ENCODE measurements at regions not wholly inside any gene's neighbourhood (a gene's known extent, or its start where the extent isn't known, plus 50 kb on each side); places are given as distances from the start of the nearest gene placed in this dataset.
A peak's percentile ranks its signal among the peaks of the same experiment; 100 is the strongest.

- Histone ChIP-seq H3K4me1 (ENCODE audit: control extremely low read depth in 1 of 4, control insufficient read depth in 4 of 4, insufficient read depth in 4 of 4, low read length in 3 of 4) (no peaks in the 10 kb centered on the region), H3K27me3 (replicated peaks in 2 of 5; ENCODE audit: control insufficient read depth in 4 of 5, insufficient read depth in 5 of 5, low read length in 4 of 5) (no peaks in the 10 kb centered on the region), H3K4me3 (ENCODE audit: control insufficient read depth in 1 of 7, extremely low read depth in 1 of 7, insufficient read depth in 4 of 7, low read depth in 2 of 7, low read length in 6 of 7) (no peak overlapping the region), H3K9me3 (ENCODE audit: control extremely low read depth in 1 of 5, control insufficient read depth in 4 of 5, insufficient read depth in 2 of 5, low read depth in 1 of 5, low read length in 4 of 5) (no peaks in the 10 kb centered on the region), H3K27ac (ENCODE audit: insufficient read depth in 1 of 2, low read depth in 1 of 2, low read length in 2 of 2, poor library complexity in 1 of 2, severe bottlenecking in 2 of 2) (no peak overlapping the region), H3K36me3 (ENCODE audit: control insufficient read depth in 4 of 4, insufficient read depth in 4 of 4, low read length in 3 of 4) (no peaks in the 10 kb centered on the region)
- 100% methylated on average over 2 of the region's 2 CpGs for WGBS (ENCODE audit: insufficient coverage)
- ChIA-PET CTCF (no interaction called here), POLR2A (no interaction called here)
- DNase-seq: no peak
Measured at GRCh38 chr5:124220418-124220817, 526.0 kb downstream of the ZNF608 start.

GRCh38 chr5:124212934-124213333, 533.5 kb downstream of the ZNF608 start:
- H3K4me1 ChIP-seq (ENCODE audit: control extremely low read depth in 1 of 4, control insufficient read depth in 4 of 4, insufficient read depth in 4 of 4, low read length in 3 of 4): no peaks in the 10 kb centered on the region
- no peaks in the 10 kb centered on the region for H3K27me3 ChIP-seq (replicated peaks in 2 of 5; ENCODE audit: control insufficient read depth in 4 of 5, insufficient read depth in 5 of 5, low read length in 4 of 5)
- H3K9me3 ChIP-seq (ENCODE audit: control extremely low read depth in 1 of 5, control insufficient read depth in 4 of 5, insufficient read depth in 2 of 5, low read depth in 1 of 5, low read length in 4 of 5): peaks cover 0 to 5% (median 3%) of the 10 kb centered on the region in 5 experiments
- H3K27ac ChIP-seq (ENCODE audit: insufficient read depth in 1 of 2, low read depth in 1 of 2, low read length in 2 of 2, poor library complexity in 1 of 2, severe bottlenecking in 2 of 2): no peak overlapping the region
- no peaks in the 10 kb centered on the region for H3K36me3 ChIP-seq (ENCODE audit: control insufficient read depth in 4 of 4, insufficient read depth in 4 of 4, low read length in 3 of 4)
- ChIA-PET CTCF (no interaction called here), POLR2A (no interaction called here)
- 96% methylated on average over 8 of the region's 9 CpGs for WGBS (ENCODE audit: insufficient coverage)
- no peak overlapping the region for H3K4me3 ChIP-seq (ENCODE audit: control insufficient read depth in 1 of 7, extremely low read depth in 1 of 7, insufficient read depth in 4 of 7, low read depth in 2 of 7, low read length in 6 of 7)
- no peak for DNase-seq

GRCh38 chr5:124210111-124210910, 536.1 kb downstream of the ZNF608 start:
- peaks cover 0 to 5% (median 3%) of the 10 kb centered on the region in 5 experiments for H3K9me3 ChIP-seq (ENCODE audit: control extremely low read depth in 1 of 5, control insufficient read depth in 4 of 5, insufficient read depth in 2 of 5, low read depth in 1 of 5, low read length in 4 of 5)
- no peak overlapping the region for H3K27ac ChIP-seq (ENCODE audit: insufficient read depth in 1 of 2, low read depth in 1 of 2, low read length in 2 of 2, poor library complexity in 1 of 2, severe bottlenecking in 2 of 2)
- H3K36me3 ChIP-seq (ENCODE audit: control insufficient read depth in 4 of 4, insufficient read depth in 4 of 4, low read length in 3 of 4): no peaks in the 10 kb centered on the region
- DNase-seq: no peak
- H3K27me3 ChIP-seq (replicated peaks in 2 of 5; ENCODE audit: control insufficient read depth in 4 of 5, insufficient read depth in 5 of 5, low read length in 4 of 5): no peaks in the 10 kb centered on the region
- CTCF ChIA-PET: no interaction called here
- H3K4me3 ChIP-seq (ENCODE audit: control insufficient read depth in 1 of 7, extremely low read depth in 1 of 7, insufficient read depth in 4 of 7, low read depth in 2 of 7, low read length in 6 of 7): no peak overlapping the region
- POLR2A ChIA-PET: no interaction called here
- H3K4me1 ChIP-seq (ENCODE audit: control extremely low read depth in 1 of 4, control insufficient read depth in 4 of 4, insufficient read depth in 4 of 4, low read length in 3 of 4): no peaks in the 10 kb centered on the region
- 100% methylated on average over 1 of the region's 2 CpGs for WGBS (ENCODE audit: insufficient coverage)

- WGBS (ENCODE audit: insufficient coverage): 100% methylated on average over 3 of the region's 3 CpGs
- no peaks in the 10 kb centered on the region for H3K4me1 ChIP-seq (ENCODE audit: control extremely low read depth in 1 of 4, control insufficient read depth in 4 of 4, insufficient read depth in 4 of 4, low read length in 3 of 4)
- H3K27ac ChIP-seq (ENCODE audit: insufficient read depth in 1 of 2, low read depth in 1 of 2, low read length in 2 of 2, poor library complexity in 1 of 2, severe bottlenecking in 2 of 2): no peak overlapping the region
- ChIA-PET POLR2A (no interaction called here), CTCF (no interaction called here)
- no peak for DNase-seq
- peaks cover 1 to 17% (median 15%) of the 10 kb centered on the region in 5 experiments for H3K9me3 ChIP-seq (ENCODE audit: control extremely low read depth in 1 of 5, control insufficient read depth in 4 of 5, insufficient read depth in 2 of 5, low read depth in 1 of 5, low read length in 4 of 5)
- no peak overlapping the region for H3K4me3 ChIP-seq (ENCODE audit: control insufficient read depth in 1 of 7, extremely low read depth in 1 of 7, insufficient read depth in 4 of 7, low read depth in 2 of 7, low read length in 6 of 7)
- H3K27me3 ChIP-seq (replicated peaks in 2 of 5; ENCODE audit: control insufficient read depth in 4 of 5, insufficient read depth in 5 of 5, low read length in 4 of 5): no peaks in the 10 kb centered on the region
- no peaks in the 10 kb centered on the region for H3K36me3 ChIP-seq (ENCODE audit: control insufficient read depth in 4 of 4, insufficient read depth in 4 of 4, low read length in 3 of 4)
Measured at GRCh38 chr5:124207118-124207517, 539.3 kb downstream of the ZNF608 start.

- ChIA-PET CTCF (no interaction called here), POLR2A (no interaction called here)
- peak in 1 of 3 donors; percentile 5 for DNase-seq
- Histone ChIP-seq H3K4me1 (ENCODE audit: control extremely low read depth in 1 of 4, control insufficient read depth in 4 of 4, insufficient read depth in 4 of 4, low read length in 3 of 4) (no peaks in the 10 kb centered on the region), H3K27ac (ENCODE audit: insufficient read depth in 1 of 2, low read depth in 1 of 2, low read length in 2 of 2, poor library complexity in 1 of 2, severe bottlenecking in 2 of 2) (no peak overlapping the region), H3K36me3 (ENCODE audit: control insufficient read depth in 4 of 4, insufficient read depth in 4 of 4, low read length in 3 of 4) (no peaks in the 10 kb centered on the region), H3K4me3 (ENCODE audit: control insufficient read depth in 1 of 7, extremely low read depth in 1 of 7, insufficient read depth in 4 of 7, low read depth in 2 of 7, low read length in 6 of 7) (no peak overlapping the region), H3K9me3 (ENCODE audit: control extremely low read depth in 1 of 5, control insufficient read depth in 4 of 5, insufficient read depth in 2 of 5, low read depth in 1 of 5, low read length in 4 of 5) (peaks cover 1 to 20% (median 15%) of the 10 kb centered on the region in 5 experiments), H3K27me3 (replicated peaks in 2 of 5; ENCODE audit: control insufficient read depth in 4 of 5, insufficient read depth in 5 of 5, low read length in 4 of 5) (no peaks in the 10 kb centered on the region)
- WGBS (ENCODE audit: insufficient coverage): 100% methylated on average over 1 of the region's 2 CpGs
Measured at GRCh38 chr5:124206540-124206939, 539.9 kb downstream of the ZNF608 start.

GRCh38 chr5:124203303-124203702, 543.1 kb downstream of the ZNF608 start:
- Histone ChIP-seq H3K27ac (ENCODE audit: insufficient read depth in 1 of 2, low read depth in 1 of 2, low read length in 2 of 2, poor library complexity in 1 of 2, severe bottlenecking in 2 of 2) (no peak overlapping the region), H3K9me3 (ENCODE audit: control extremely low read depth in 1 of 5, control insufficient read depth in 4 of 5, insufficient read depth in 2 of 5, low read depth in 1 of 5, low read length in 4 of 5) (peaks cover 1 to 20% (median 12%) of the 10 kb centered on the region in 5 experiments), H3K4me3 (ENCODE audit: control insufficient read depth in 1 of 7, extremely low read depth in 1 of 7, insufficient read depth in 4 of 7, low read depth in 2 of 7, low read length in 6 of 7) (no peak overlapping the region), H3K36me3 (ENCODE audit: control insufficient read depth in 4 of 4, insufficient read depth in 4 of 4, low read length in 3 of 4) (no peaks in the 10 kb centered on the region), H3K27me3 (replicated peaks in 2 of 5; ENCODE audit: control insufficient read depth in 4 of 5, insufficient read depth in 5 of 5, low read length in 4 of 5) (no peaks in the 10 kb centered on the region), H3K4me1 (ENCODE audit: control extremely low read depth in 1 of 4, control insufficient read depth in 4 of 4, insufficient read depth in 4 of 4, low read length in 3 of 4) (no peaks in the 10 kb centered on the region)
- ChIA-PET POLR2A (no interaction called here), CTCF (no interaction called here)
- WGBS (ENCODE audit: insufficient coverage): 96% methylated on average over 4 of the region's 4 CpGs
- no peak for DNase-seq

GRCh38 chr5:124200381-124200780, 546.1 kb downstream of the ZNF608 start:
- Histone ChIP-seq H3K4me1 (ENCODE audit: control extremely low read depth in 1 of 4, control insufficient read depth in 4 of 4, insufficient read depth in 4 of 4, low read length in 3 of 4) (no peaks in the 10 kb centered on the region), H3K27ac (ENCODE audit: insufficient read depth in 1 of 2, low read depth in 1 of 2, low read length in 2 of 2, poor library complexity in 1 of 2, severe bottlenecking in 2 of 2) (no peak overlapping the region), H3K36me3 (ENCODE audit: control insufficient read depth in 4 of 4, insufficient read depth in 4 of 4, low read length in 3 of 4) (no peaks in the 10 kb centered on the region), H3K9me3 (ENCODE audit: control extremely low read depth in 1 of 5, control insufficient read depth in 4 of 5, insufficient read depth in 2 of 5, low read depth in 1 of 5, low read length in 4 of 5) (peaks cover 0 to 20% (median 12%) of the 10 kb centered on the region in 5 experiments), H3K27me3 (replicated peaks in 2 of 5; ENCODE audit: control insufficient read depth in 4 of 5, insufficient read depth in 5 of 5, low read length in 4 of 5) (no peaks in the 10 kb centered on the region), H3K4me3 (ENCODE audit: control insufficient read depth in 1 of 7, extremely low read depth in 1 of 7, insufficient read depth in 4 of 7, low read depth in 2 of 7, low read length in 6 of 7) (no peak overlapping the region)
- CTCF ChIA-PET: no interaction called here
- WGBS (ENCODE audit: insufficient coverage): no CpG with 5 or more reads among the region's 1 CpG
- POLR2A ChIA-PET: no interaction called here
- no peak for DNase-seq

Measured in common myeloid progenitor, CD34-positive (primary cell).